ENCODE measurements at regions not wholly inside any gene's neighbourhood (a gene's known extent, or its start where the extent isn't known, plus 50 kb on each side); places are given as distances from the start of the nearest gene placed in this dataset.

DNA sequence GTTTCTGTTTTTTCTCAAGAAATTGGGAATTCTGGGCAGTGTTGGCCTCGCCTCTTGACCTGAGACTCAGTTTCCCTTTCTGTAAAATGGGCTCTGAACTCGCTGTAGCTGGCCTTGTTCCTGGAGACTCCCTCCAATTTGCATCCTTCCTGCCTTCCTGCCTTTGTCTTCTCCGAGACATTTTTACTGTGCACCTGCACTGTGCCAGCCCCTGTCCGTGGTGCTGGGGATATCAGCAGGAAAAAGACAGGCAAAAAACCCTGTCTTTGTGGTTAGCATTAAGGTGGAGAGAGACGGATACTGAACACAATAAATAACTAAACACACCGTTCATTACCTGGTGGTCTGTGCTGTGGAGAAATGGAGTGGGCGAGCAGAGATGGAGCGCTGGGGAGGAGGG lies 129.8 kb downstream of the AACS start:
- TF ChIP-seq, protein P1, sequence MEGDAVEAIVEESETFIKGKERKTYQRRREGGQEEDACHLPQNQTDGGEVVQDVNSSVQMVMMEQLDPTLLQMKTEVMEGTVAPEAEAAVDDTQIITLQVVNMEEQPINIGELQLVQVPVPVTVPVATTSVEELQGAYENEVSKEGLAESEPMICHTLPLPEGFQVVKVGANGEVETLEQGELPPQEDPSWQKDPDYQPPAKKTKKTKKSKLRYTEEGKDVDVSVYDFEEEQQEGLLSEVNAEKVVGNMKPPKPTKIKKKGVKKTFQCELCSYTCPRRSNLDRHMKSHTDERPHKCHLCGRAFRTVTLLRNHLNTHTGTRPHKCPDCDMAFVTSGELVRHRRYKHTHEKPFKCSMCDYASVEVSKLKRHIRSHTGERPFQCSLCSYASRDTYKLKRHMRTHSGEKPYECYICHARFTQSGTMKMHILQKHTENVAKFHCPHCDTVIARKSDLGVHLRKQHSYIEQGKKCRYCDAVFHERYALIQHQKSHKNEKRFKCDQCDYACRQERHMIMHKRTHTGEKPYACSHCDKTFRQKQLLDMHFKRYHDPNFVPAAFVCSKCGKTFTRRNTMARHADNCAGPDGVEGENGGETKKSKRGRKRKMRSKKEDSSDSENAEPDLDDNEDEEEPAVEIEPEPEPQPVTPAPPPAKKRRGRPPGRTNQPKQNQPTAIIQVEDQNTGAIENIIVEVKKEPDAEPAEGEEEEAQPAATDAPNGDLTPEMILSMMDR (conservative IDR thresholded peaks at IDR 0.05; ENCODE audit: low read depth in 2 of 2): no peak
- TF ChIP-seq POLR2AphosphoS5 (IDR thresholded peaks at IDR 0.05; ENCODE audit: low read depth): no peak
